Smooth muscle cell (in vitro differentiated cells): ENCODE measurements at regions not wholly inside any gene's neighbourhood (a gene's known extent, or its start where the extent isn't known, plus 50 kb on each side); places are given as distances from the start of the nearest gene placed in this dataset.

Experiments
- DNase-seq: peaks from one replicate; lab custom pipeline; 2025; ENCODE audit not compliant: unreplicated experiment; lab: John Stamatoyannopoulos, UW
- H2AFZ ChIP-seq: fragments of 200-600 bp; sonication (generic); 2 replicates; pipeline ENCODE4 v1.6.0; 2016; ENCODE audit warnings: antibody characterized with exemption, low read depth, mild to moderate bottlenecking
- H3F3A ChIP-seq: fragments of 200-600 bp; sonication (generic); 2 replicates; pipeline ENCODE4 v1.6.0; 2017; ENCODE audit warnings: antibody characterized with exemption, low read depth
- H3K27ac ChIP-seq: fragments of 200-600 bp; sonication (generic); 2 replicates; pipeline ENCODE4 v1.5.1; 2016; ENCODE audit warnings: low read depth, mild to moderate bottlenecking
- H3K27me3 ChIP-seq: fragments of 200-600 bp; sonication (generic); 2 replicates; pipeline ENCODE4 v1.6.1; 2016; ENCODE audit warnings: low read depth, mild to moderate bottlenecking
- H3K36me3 ChIP-seq: fragments of 200-600 bp; sonication (generic); 2 replicates; pipeline ENCODE4 v1.5.1; 2016; ENCODE audit warnings: low read depth
- H3K4me1 ChIP-seq: fragments of 200-600 bp; sonication (generic); 2 replicates; pipeline ENCODE4 v1.5.1; 2016; ENCODE audit warnings: low read depth
- H3K4me2 ChIP-seq: fragments of 200-600 bp; sonication (generic); 2 replicates; pipeline ENCODE4 v1.6.0; 2016; ENCODE audit warnings: mild to moderate bottlenecking
- H3K4me3 ChIP-seq: fragments of 200-600 bp; sonication (generic); 2 replicates; pipeline ENCODE4 v1.5.1; 2016; ENCODE audit warnings: mild to moderate bottlenecking
- H3K79me2 ChIP-seq: fragments of 200-600 bp; sonication (generic); 2 replicates; pipeline ENCODE4 v1.6.0; 2016; ENCODE audit warnings: low read depth, mild to moderate bottlenecking
- H3K9ac ChIP-seq: fragments of 200-600 bp; sonication (generic); 2 replicates; pipeline ENCODE4 v1.6.0; 2016; ENCODE audit warnings: low read depth
- H3K9me3 ChIP-seq: fragments of 200-600 bp; sonication (generic); replicated peaks from 2 replicates; pipeline ENCODE4 v1.5.1; 2016; ENCODE audit warnings: low read depth
- H4K20me1 ChIP-seq: fragments of 200-600 bp; sonication (generic); 2 replicates; pipeline ENCODE4 v1.6.0; 2016; ENCODE audit warnings: low read depth
- CTCF ChIP-seq: fragments of 200-600 bp; sonication (generic); IDR thresholded peaks from 2 replicates; pipeline ENCODE4 v1.5.1; 2017; ENCODE audit warnings: borderline replicate concordance, mild to moderate bottlenecking, antibody characterized with exemption; ENCODE audit not compliant: insufficient read depth, poor library complexity, severe bottlenecking
- WGBS: methylation state at CpG from one replicate; pipeline ENCODE4 v1.1.7; 2016; ENCODE audit warnings: low lambda C conversion rate; 5-methylcytosine and 5-hydroxymethylcytosine counted together

GRCh38 chr7:116380025-116380424 lies 119.5 kb upstream of the CAV2 start:
- WGBS: 46% methylated on average over 1 of the region's 1 CpG
- no peak for DNase-seq
- no peaks in the 10 kb centered on the region for H3K27me3 ChIP-seq
- H3F3A ChIP-seq: no peaks in the 10 kb centered on the region
- no peaks in the 10 kb centered on the region for H3K36me3 ChIP-seq
- H3K9ac ChIP-seq: no peak overlapping the region
- no peaks in the 10 kb centered on the region for H3K9me3 ChIP-seq
- TF ChIP-seq CTCF: no peak
- no peak overlapping the region for H3K27ac ChIP-seq
- no peaks in the 10 kb centered on the region for H3K79me2 ChIP-seq
- no peak overlapping the region for H3K4me3 ChIP-seq
- H2AFZ ChIP-seq: peak overlapping the region; percentile 20
- peaks cover 14% of the 10 kb centered on the region for H3K4me1 ChIP-seq
- H3K4me2 ChIP-seq: no peak overlapping the region
- no peaks in the 10 kb centered on the region for H4K20me1 ChIP-seq

GRCh38 chr7:116382375-116382774 lies 117.2 kb upstream of the CAV2 start:
- Histone ChIP-seq H3K9me3 (no peaks in the 10 kb centered on the region), H3K4me2 (no peak overlapping the region), H2AFZ (no peak overlapping the region), H4K20me1 (no peaks in the 10 kb centered on the region), H3F3A (no peaks in the 10 kb centered on the region), H3K9ac (no peak overlapping the region), H3K79me2 (no peaks in the 10 kb centered on the region), H3K4me3 (no peak overlapping the region), H3K27me3 (no peaks in the 10 kb centered on the region), H3K4me1 (peaks cover 13% of the 10 kb centered on the region), H3K27ac (no peak overlapping the region), H3K36me3 (no peaks in the 10 kb centered on the region)
- no peak for TF ChIP-seq CTCF
- WGBS: 95% methylated on average over 1 of the region's 1 CpG
- DNase-seq: no peak

GRCh38 chr7:116384936-116385635 lies 114.5 kb upstream of the CAV2 start:
- H3K36me3 ChIP-seq: no peaks in the 10 kb centered on the region
- no peaks in the 10 kb centered on the region for H3K4me1 ChIP-seq
- no peak overlapping the region for H3K27ac ChIP-seq
- H4K20me1 ChIP-seq: no peaks in the 10 kb centered on the region
- no peak overlapping the region for H3K4me3 ChIP-seq
- 62% methylated on average over 5 of the region's 5 CpGs for WGBS
- no peak for DNase-seq
- no peak overlapping the region for H3K9ac ChIP-seq
- peak overlapping the region; percentile 61 for H2AFZ ChIP-seq
- H3K79me2 ChIP-seq: no peaks in the 10 kb centered on the region
- no peak for TF ChIP-seq CTCF
- no peaks in the 10 kb centered on the region for H3K9me3 ChIP-seq
- no peak overlapping the region for H3K4me2 ChIP-seq
- no peaks in the 10 kb centered on the region for H3F3A ChIP-seq
- no peaks in the 10 kb centered on the region for H3K27me3 ChIP-seq

- no peaks in the 10 kb centered on the region for H3K27me3 ChIP-seq
- H3K36me3 ChIP-seq: no peaks in the 10 kb centered on the region
- no peaks in the 10 kb centered on the region for H3K79me2 ChIP-seq
- H3K4me2 ChIP-seq: no peak overlapping the region
- no peaks in the 10 kb centered on the region for H3F3A ChIP-seq
- H2AFZ ChIP-seq: no peak overlapping the region
- TF ChIP-seq CTCF: no peak
- no peak overlapping the region for H3K27ac ChIP-seq
- H4K20me1 ChIP-seq: no peaks in the 10 kb centered on the region
- H3K9me3 ChIP-seq: no peaks in the 10 kb centered on the region
- H3K9ac ChIP-seq: no peak overlapping the region
- H3K4me1 ChIP-seq: no peaks in the 10 kb centered on the region
- DNase-seq: no peak
- no peak overlapping the region for H3K4me3 ChIP-seq
- WGBS: 96% methylated on average over 5 of the region's 5 CpGs
Measured at GRCh38 chr7:116386674-116387073, 112.9 kb upstream of the CAV2 start.
